HG03095 (cell line): ENCODE measurements at regions not wholly inside any gene's neighbourhood (a gene's known extent, or its start where the extent isn't known, plus 50 kb on each side); places are given as distances from the start of the nearest gene placed in this dataset.
"Not testable (repeated sequence)": the region's sequence is repeated elsewhere in the genome, so short reads cannot be mapped to it uniquely, and the experiment has no call there.

Experiments
- ATAC-seq: cut with Tn5 transposase; IDR thresholded peaks from one replicate; pipeline ENCODE4 v1.9.1; 2021; ENCODE audit warnings: moderate library complexity; ENCODE audit not compliant: unreplicated experiment

- ATAC-seq = no peak
Observed at GRCh38 chr5:15384581-15384980, 115.4 kb upstream of the FBXL7 start.

GRCh38 chr5:15384176-15384575 is 115.8 kb upstream of the FBXL7 start:
- no peak for ATAC-seq

DNA sequence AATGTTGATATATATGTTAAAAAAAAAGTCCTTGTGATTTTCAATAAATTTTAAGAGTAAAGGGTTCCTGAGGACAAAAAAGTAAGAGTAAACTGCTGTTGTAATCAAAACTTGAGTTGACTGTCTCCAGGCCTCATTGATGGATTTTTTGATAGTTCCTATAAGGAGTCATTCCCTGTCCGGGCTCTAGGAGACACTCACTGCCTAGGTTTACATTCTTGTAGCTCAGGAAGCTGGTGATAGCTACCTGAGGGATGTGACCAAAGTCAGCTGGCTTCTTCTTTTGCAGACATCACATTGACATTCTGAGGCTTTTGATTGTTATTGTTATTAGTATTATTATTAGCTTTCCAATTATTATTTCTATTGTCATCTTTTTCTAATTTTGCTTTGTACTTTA is 116.5 kb upstream of the FBXL7 start:
- ATAC-seq = no peak

GRCh38 chr5:15383021-15383420 is 117.0 kb upstream of the FBXL7 start:
- ATAC-seq = no peak

- ATAC-seq = no peak
Observed at GRCh38 chr5:15377573-15378340, 122.2 kb upstream of the FBXL7 start.

DNA sequence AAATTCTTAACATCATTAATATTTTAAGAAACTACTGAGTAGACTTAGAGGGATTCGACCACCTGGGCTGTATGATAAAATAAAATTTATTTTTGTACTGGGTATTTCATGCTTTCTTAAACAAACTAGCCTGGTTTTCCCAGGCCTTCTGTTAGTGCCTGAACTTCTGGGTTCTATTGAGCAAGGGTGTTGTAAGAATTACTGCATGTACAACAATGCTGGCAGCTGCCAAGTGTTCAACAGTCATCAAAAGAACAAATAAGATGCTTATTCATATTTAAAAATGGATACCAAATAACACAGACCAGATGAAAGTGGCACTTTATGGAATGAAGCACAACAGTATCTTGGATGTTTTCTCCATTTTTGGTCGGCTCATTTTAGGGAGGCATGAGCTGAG is 123.2 kb upstream of the FBXL7 start:
- ATAC-seq = no peak

DNA sequence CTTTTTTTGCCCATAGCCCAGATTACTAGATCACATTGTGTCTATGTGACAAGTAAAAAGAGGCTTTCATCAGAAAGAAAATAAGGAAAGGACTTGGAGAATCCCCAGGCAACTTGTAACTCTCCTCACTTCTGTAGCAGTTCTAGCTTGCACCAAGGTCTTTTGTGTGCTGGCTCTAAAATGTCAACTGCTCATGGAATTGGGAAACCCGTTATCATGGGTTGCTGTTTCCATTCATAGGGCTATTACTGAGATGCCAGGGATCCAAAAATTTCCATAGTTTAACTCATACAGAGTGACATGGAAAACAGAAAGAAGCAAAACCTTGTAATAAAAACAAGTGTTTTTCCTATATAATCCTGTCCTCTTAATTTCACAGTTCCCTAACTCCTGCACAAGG is 123.9 kb upstream of the FBXL7 start:
- no peak for ATAC-seq

GRCh38 chr5:15375559-15375958 is 124.4 kb upstream of the FBXL7 start:
- ATAC-seq = no peak

DNA sequence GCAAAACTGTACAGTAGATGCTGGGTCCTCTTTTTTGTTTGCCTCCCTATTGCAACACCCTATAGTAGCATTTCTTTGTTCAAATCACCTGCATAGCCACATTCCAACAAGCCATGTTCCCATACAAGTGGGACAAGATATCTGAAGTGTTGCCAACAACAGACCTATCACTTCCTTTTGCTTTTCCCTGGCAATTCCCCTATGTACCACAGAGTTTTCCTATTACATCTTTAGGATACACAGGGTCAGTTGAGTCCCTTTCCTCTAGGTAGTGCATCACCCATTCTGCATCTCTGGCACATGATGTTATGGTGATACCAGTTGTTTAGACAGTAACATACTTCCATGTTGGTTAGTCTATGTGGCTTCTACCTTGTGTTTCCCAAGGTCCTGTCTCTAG is 125.1 kb upstream of the FBXL7 start:
- no peak for ATAC-seq

DNA sequence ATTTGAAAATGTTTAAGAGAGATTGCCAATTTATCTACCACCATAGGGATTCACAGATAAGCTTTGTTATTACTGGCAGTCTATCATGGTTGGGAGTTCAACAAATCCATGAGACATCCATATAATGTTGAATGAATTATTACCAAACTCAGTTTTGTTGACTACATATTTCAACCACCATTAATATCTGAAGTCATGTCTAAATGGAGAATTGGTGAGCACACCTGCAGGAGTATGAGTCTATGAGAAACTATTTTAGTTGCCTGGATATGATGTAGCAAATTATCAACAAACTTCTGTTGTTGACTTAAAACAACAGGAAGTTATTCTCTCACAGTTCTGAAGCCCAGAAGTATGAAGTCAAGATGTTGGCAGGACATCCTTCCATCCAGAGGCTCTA is 126.8 kb upstream of the FBXL7 start:
- no peak for ATAC-seq

GRCh38 chr5:15371184-15371583 is 128.8 kb upstream of the FBXL7 start:
- no peak for ATAC-seq

DNA sequence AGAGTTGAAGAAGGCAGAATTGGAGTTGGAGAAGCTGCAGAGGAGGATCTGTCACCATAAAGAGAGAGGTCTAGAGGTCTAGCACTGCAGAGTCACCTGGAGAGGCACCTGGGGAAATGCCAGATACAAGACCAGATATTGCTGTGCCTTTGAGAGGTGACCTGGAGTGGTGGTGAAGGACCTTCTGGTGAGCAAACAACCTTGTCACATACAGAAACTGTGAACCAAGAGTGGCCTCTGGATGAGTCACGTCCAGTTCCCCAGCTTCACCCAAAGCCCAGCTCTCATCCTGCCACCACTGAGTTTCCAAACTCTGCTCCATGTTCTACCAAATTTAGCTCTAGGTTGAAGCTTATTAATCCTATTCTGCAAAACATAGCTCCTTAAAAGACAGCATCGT is 131.1 kb upstream of the FBXL7 start:
- no peak for ATAC-seq

- no peak for ATAC-seq
Observed at GRCh38 chr5:15367489-15367888, 132.5 kb upstream of the FBXL7 start.

DNA sequence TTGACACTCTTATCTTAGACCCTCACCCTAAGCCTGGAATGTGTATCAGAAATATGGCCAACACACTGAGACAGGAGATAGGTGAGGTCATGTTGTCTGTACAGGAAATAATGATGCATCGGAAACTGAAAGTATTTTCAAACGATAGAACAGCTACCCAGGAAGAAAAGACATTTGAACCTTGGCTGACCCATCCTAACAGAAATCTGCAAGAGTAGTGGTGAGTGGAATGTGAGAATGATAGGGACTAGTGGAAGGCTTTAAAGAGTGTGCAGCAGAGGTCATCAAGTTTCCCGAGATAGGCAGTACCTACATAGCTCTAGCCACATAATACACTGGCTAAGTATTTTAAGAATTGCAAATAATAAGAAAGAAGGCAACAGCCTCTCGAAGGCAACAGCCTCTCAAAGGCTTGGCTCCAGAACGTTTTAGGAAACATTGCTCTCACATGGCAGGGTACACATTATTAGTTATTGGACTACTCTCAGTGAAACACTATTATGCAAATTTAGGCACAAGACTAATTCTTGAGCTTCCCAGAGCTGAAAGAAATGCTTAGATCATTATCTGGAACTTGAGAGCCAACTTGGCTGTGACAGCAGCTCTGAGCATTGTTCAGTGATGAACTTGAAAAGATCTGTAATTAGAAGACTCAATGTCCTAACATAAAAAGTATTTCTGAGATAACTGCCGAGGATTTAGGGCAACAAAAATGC is 133.1 kb upstream of the FBXL7 start:
- ATAC-seq = no peak

- no peak for ATAC-seq
Observed at GRCh38 chr5:15365070-15365469, 134.9 kb upstream of the FBXL7 start.

DNA sequence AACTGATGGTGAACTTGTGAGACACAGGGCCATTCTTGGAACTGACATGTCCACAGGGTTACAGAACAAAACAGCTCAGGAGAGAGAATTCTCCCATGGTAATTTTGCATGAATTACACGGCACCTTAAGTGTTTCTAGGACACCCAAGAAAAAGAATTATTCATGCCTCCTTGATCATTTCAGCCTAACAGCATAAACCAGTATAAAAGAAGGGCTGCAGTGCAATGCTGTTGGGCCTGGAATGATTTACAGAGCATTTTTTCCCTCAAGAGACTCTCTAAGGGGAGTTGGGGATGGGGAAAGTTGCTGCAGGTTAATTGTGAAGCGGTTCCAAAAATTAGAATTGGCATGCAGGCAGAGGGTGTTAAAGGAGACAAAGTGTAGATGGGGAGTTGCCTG is 136.4 kb upstream of the FBXL7 start:
- ATAC-seq = no peak

DNA sequence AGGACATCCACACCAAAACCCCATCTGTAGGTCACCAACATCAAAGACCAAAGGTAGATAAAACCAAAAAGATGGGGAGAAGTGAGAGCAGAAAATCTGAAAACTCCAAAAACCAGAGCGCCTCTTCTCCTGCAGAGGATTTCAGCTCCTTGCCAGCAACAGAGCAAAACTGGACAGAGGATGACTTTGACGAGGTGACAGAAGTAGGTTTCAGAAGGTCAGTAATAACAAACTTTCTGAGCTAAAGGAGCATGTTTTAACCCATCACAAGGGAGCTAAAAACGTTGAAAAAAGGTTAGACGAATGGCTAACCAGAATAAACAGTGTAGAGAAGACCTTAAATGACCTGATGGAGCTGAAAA is 142.9 kb upstream of the FBXL7 start:
- ATAC-seq = not testable (repeated sequence)

- not testable (repeated sequence) for ATAC-seq
Observed at GRCh38 chr5:15356308-15357091, 143.5 kb upstream of the FBXL7 start.

GRCh38 chr5:15354021-15354420 is 146.0 kb upstream of the FBXL7 start:
- ATAC-seq = no peak

GRCh38 chr5:15353086-15353645 is 146.8 kb upstream of the FBXL7 start:
- ATAC-seq = no peak

- no peak for ATAC-seq
Observed at GRCh38 chr5:15350614-15351013, 149.4 kb upstream of the FBXL7 start.

GRCh38 chr5:15346738-15347137 is 153.2 kb upstream of the FBXL7 start:
- no peak for ATAC-seq
